GM18861 (cell line): ENCODE measurements at regions not wholly inside any gene's neighbourhood (a gene's known extent, or its start where the extent isn't known, plus 50 kb on each side); places are given as distances from the start of the nearest gene placed in this dataset.

Experiments used
- ATAC-seq: cut with Tn5 transposase; IDR thresholded peaks from one replicate; pipeline ENCODE4 v1.9.1; 2021; ENCODE audit not compliant: unreplicated experiment

GRCh38 chr16:62969711-62970318 is 933.6 kb upstream of the CDH8 start:
- ATAC-seq: no peak

GRCh38 chr16:62967611-62968010 is 931.4 kb upstream of the CDH8 start:
- ATAC-seq: no peak

- no peak for ATAC-seq
Measured at GRCh38 chr16:62967163-62967562, 930.9 kb upstream of the CDH8 start.

GRCh38 chr16:62966626-62967025 is 930.4 kb upstream of the CDH8 start:
- no peak for ATAC-seq

- ATAC-seq: no peak
Measured at GRCh38 chr16:62965831-62966230, 929.6 kb upstream of the CDH8 start.

GRCh38 chr16:62963846-62964245 is 927.6 kb upstream of the CDH8 start:
- ATAC-seq: no peak

GRCh38 chr16:62955033-62955349 is 918.8 kb upstream of the CDH8 start:
- no peak for ATAC-seq

- ATAC-seq: no peak
Measured at GRCh38 chr16:62954144-62955032, 918.1 kb upstream of the CDH8 start.

- ATAC-seq: no peak
Measured at GRCh38 chr16:62950351-62950750, 914.1 kb upstream of the CDH8 start.

- ATAC-seq: no peak
Measured at GRCh38 chr16:62940569-62940968, 904.3 kb upstream of the CDH8 start.

- ATAC-seq: no peak
Measured at GRCh38 chr16:62939687-62940086, 903.4 kb upstream of the CDH8 start.

GRCh38 chr16:62933929-62934328 is 897.7 kb upstream of the CDH8 start:
- ATAC-seq: no peak

- no peak for ATAC-seq
Measured at GRCh38 chr16:62929593-62929992, 893.4 kb upstream of the CDH8 start.

GRCh38 chr16:62927122-62927521 is 890.9 kb upstream of the CDH8 start:
- no peak for ATAC-seq

GRCh38 chr16:62926121-62926801 is 890.0 kb upstream of the CDH8 start:
- no peak for ATAC-seq

- ATAC-seq: no peak
Measured at GRCh38 chr16:62921904-62922303, 885.7 kb upstream of the CDH8 start.

- ATAC-seq: no peak
Measured at GRCh38 chr16:62913924-62914323, 877.7 kb upstream of the CDH8 start.

- no peak for ATAC-seq
Measured at GRCh38 chr16:62913333-62913732, 877.1 kb upstream of the CDH8 start.

GRCh38 chr16:62909597-62909996 is 873.4 kb upstream of the CDH8 start:
- ATAC-seq: no peak

GRCh38 chr16:62907562-62907961 is 871.3 kb upstream of the CDH8 start:
- ATAC-seq: no peak

- no peak for ATAC-seq
Measured at GRCh38 chr16:62903961-62904502, 867.8 kb upstream of the CDH8 start.

- ATAC-seq: no peak
Measured at GRCh38 chr16:62899737-62900136, 863.5 kb upstream of the CDH8 start.
